Fibroblast of skin of left quadriceps (primary cell): ENCODE measurements at regions not wholly inside any gene's neighbourhood (a gene's known extent, or its start where the extent isn't known, plus 50 kb on each side); places are given as distances from the start of the nearest gene placed in this dataset.
"Not testable (repeated sequence)": the region's sequence is repeated elsewhere in the genome, so short reads cannot be mapped to it uniquely, and the experiment has no call there.

Experiments
- DNase-seq, 2 experiments: peaks; one replicate each; pipeline ENCODE4 v3.0.0-alpha.2; 2013; ENCODE audit warnings: low read depth in 2 of 2

GRCh38 chr13:80957019-80957655 is 616.2 kb upstream of the SPRY2 start:
- no peak for DNase-seq

DNA sequence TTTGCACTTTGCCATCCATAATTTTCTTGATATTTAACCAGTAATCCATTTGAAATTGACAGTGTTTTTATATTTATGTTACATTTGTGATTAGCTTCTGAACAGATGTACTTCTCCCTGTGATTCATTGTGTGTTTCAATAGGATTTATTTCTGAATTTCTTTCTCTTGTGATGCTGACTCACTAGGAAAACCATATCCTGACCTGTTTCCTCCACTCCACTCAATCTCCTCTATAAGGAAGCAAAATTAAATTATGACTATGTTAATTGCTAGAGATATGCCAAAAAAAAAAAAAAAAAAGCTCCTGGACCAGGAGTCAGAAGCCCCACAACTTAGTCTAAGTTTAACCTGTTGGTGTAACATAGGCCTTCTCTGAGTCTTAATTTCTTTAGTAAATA is 614.6 kb upstream of the SPRY2 start:
- DNase-seq: no peak

DNA sequence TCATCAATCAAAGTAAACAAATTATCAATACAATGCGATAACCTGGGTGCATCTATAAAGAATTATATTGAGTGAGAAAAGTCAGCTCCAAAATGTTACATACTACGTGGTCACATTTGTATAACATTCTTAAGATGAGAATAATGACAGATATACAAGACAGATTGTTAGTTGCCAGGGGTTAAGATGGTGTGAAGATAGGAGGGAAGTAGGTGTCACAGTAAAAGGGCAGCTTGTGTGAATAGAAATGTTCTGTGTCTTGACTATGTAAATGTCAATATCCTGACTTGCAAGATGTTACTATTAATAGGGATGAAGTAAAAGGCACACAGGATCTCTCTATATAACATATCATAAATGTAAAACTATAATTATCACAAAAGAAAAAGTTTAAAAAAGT is 611.2 kb upstream of the SPRY2 start:
- no peak for DNase-seq

- DNase-seq: no peak
Measured at GRCh38 chr13:80946008-80946802, 605.3 kb upstream of the SPRY2 start.

DNA sequence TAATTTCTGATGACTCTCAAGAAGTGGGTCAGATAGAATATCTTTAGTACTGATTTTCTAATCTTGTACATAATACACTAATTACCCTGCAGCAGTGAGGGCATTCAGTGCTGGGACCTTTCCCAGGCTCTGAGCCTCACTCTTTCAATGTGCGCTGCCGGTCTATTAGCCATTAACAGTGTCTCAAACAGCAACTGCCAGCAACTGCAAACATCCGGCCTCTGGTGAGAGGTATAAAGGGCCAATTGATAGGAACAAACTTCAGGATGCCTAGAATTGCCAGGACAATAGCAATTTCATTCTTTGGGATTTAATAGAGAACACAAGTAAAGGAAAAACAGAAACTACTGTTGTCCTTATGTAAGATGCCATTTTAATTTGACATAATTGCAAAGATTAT is 604.4 kb upstream of the SPRY2 start:
- no peak for DNase-seq

- DNase-seq: no peak
Measured at GRCh38 chr13:80939581-80939980, 598.7 kb upstream of the SPRY2 start.

- no peak for DNase-seq
Measured at GRCh38 chr13:80931766-80932165, 590.8 kb upstream of the SPRY2 start.

DNA sequence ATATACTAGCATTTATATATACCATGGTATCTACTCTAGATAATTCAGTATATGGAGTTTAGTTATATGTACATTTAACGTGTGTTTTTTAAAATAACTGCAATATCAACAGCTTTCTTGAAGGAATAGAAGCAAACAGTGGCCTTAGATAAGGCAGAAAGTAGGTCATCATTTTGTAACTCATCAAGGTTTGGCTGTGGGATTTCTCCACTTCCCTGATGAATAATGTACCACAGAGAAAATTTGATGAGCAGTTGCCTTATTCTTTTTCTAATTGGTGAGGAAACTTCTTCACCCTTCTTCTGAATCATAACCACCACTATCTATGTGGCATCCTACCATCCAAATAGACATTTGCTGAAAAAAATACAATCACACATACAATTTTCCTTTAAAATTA is 590.2 kb upstream of the SPRY2 start:
- DNase-seq: no peak

DNA sequence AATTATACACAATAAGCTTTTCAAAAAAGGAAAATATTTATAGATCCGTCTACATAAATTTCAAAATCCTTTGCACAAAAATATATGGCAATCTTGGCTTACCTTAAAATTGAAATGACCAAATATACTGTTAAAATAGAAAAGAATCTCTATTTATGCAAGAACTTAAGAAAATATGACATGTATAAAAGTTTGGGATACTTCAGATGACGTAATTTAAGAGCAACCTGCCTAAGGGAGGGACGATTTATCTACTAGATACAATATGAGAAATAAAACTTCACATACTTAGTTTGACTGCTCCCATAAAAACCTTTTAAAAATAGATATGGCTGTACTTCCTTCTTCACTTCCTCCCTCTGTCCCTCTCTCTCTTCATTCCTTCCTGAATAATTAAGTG is 587.3 kb upstream of the SPRY2 start:
- DNase-seq: no peak

DNA sequence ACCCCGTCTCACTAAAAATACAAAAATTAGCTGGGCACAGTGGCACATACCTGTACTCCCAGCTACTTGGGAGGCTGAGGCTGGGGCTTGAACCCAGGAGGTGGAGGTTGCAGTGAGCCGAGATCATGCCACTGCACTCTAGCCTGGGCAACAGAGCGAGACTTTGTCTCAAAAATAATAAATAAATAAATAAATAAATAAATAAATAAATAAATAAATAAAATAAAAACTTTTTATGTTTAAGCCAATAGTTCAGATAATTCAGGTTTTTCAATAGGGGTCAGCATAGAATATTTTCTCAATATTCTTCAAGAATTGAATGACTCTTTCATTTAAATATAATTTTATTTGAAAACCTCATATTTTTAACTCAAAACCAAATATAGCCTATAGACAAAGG is 585.1 kb upstream of the SPRY2 start:
- not testable (repeated sequence) for DNase-seq

GRCh38 chr13:80924596-80924995 is 583.7 kb upstream of the SPRY2 start:
- DNase-seq: no peak

DNA sequence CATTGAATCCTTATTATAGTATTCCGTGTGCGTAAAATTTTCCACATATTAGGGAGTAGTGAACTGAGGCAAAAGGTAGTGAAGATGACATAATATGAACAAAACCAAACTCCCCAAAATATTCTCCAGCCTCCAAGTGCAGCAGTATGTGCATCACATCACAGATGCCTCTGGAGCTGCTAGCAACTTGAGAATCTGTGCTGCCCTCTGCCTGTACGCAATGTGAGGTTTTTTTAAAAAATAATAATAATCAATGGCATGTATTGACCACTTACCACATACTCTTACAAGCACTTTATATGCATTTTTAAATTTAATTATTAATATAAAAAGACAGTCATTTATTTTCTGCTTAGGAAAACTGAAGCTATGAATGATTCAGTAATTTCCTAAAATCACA is 583.0 kb upstream of the SPRY2 start:
- no peak for DNase-seq

DNA sequence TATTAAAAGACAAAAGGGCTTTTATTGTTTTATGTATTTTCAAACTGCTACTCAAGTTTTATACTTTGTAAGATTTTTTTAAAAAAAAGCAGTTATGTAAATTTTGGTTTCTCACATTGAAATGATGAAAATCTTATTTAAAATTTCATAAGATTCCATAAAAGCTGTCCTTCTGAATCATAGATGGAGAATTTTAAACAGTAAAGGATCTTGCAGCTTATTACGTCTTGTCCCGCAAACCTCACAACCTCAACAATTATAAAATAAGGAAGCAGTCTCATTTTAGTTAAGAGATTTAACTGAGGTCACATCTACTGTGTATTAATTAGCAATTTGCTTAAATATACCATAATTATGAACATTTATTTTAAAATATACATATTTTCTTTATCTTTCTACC is 581.0 kb upstream of the SPRY2 start:
- DNase-seq: no peak

DNA sequence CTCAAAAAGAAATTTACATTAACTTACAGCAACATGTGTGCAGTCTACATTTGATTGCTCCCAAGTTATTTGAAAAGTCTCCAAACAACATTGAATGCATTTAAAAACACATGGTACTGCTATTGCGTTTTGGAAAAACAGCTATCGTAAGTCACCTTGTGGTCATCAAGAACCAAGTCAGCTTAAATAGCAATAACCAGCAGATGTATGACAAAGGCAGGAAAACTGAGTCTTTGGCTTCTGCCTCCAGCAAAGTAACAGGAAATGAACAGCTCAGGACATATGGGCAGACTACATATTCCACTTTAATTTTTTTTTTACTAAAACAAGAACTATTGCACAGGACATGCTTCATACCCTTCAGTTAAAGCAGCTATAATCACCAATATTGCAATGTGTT is 580.6 kb upstream of the SPRY2 start:
- peak in 1 of 2 experiments; percentile 19 for DNase-seq

GRCh38 chr13:80906860-80907259 is 565.9 kb upstream of the SPRY2 start:
- no peak for DNase-seq

DNA sequence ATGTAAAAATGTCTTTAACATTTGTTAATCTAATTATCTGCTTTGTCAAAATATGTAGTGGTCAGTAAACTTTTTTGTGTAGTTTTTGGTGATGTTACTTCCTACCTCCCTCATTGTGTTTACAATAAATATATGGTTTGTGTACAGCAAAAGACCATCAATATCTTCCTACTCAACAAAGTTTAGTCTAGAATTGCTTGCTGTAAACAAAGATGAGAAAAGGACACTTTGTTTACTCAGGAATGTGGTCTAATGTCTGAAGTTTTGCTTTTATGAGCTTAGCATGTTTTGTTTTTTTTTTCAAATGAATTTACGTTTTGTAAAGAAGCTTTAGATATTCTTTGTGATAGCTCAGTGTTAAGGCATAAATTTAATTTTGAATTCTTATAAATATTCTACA is 563.5 kb upstream of the SPRY2 start:
- no peak for DNase-seq

DNA sequence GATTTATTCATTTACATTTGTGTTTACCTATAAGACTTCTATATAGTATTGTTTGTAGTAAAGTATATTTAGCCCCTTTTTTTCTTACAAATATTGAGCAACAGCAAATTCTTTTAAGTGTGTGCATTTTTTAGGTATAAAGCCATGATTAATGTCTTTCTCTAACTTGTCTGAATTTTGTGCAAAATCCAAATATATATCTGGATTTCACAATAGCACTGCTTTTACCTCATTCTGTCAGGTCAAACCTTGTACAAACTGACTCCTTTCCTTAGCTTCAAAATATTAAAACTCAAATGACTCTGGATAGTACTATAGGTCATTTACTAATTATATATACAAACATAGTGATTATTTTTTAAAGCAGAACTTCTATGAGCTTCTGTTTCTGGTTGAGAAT is 563.0 kb upstream of the SPRY2 start:
- DNase-seq: no peak

GRCh38 chr13:80901530-80901929 is 560.6 kb upstream of the SPRY2 start:
- DNase-seq: no peak

DNA sequence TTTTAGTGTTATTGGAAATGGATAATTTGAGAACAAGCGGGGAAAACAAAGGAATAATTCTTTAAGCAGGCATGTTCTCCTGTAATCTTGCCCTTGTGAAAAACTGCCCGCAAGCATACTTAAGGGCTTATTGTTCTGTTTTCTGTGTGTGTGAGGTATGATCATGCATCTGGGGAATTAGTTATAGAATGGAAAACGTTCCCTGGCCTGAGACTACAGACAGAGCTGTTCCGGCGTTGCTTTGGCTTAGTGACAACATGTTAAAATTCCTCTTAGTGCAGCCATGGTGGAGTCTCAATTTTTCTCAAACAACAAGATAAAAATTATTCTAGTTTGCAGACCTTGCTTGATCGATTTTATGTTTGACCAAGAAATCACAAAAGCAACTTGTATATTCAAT is 560.2 kb upstream of the SPRY2 start:
- DNase-seq: no peak

- no peak for DNase-seq
Measured at GRCh38 chr13:80900561-80900960, 559.6 kb upstream of the SPRY2 start.

GRCh38 chr13:80897641-80898040 is 556.7 kb upstream of the SPRY2 start:
- not testable (repeated sequence) for DNase-seq

DNA sequence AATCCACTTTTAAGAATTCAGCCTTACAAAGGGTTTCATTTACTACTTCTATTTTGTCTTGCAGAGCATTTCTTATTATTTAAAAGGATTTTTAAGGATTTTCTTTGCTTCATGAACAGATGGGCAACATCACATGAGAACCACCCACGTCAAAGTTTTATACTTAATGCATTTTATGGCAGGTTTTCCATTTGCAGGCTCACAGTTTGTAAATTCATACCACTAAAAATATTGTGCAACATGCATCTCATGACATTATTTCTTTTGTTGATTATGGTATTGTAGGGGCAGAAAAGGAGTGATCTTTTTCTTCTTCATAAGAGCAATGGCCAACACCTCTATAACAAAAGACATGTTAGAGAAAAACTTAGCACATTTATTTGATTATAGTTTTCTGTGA is 554.0 kb upstream of the SPRY2 start:
- no peak for DNase-seq

- no peak for DNase-seq
Measured at GRCh38 chr13:80889829-80890228, 548.9 kb upstream of the SPRY2 start.

- no peak for DNase-seq
Measured at GRCh38 chr13:80888390-80888789, 547.5 kb upstream of the SPRY2 start.
